ENCODE measurements at regions not wholly inside any gene's neighbourhood (a gene's known extent, or its start where the extent isn't known, plus 50 kb on each side); places are given as distances from the start of the nearest gene placed in this dataset.
"Not testable (repeated sequence)": the region's sequence is repeated elsewhere in the genome, so short reads cannot be mapped to it uniquely, and the experiment has no call there.

GRCh38 chr5:138702166-138703077, 50.8 kb upstream of the CTNNA1 start:
- peak; percentile 12 to 32 for DNase-seq

GRCh38 chr5:138701678-138702077, 51.5 kb upstream of the CTNNA1 start:
- DNase-seq = no peak

GRCh38 chr5:138700581-138701362, 52.5 kb upstream of the CTNNA1 start:
- peak in 1 of 2 experiments; percentile 7 for DNase-seq

DNA sequence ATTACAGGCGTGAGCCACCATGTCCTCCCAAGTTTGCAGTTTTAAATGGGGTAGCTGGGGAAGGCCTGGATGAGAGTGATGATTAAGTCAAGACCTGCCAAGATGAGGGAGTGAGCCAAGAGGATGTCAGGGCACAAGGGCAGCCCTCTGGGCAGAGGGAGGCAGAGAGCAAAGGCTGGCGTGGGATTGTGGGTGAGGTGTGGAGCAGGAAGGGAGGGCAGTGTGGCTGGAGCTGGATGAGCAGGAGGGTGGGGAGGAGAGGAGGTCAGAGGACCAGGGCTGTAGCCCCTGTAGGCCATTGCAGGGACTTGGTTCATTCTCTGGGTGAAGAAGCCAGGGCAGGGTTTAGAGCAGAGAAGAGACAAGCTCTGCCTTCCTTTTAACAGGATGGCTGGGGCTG, 53.7 kb upstream of the CTNNA1 start:
- DNase-seq = no peak

GRCh38 chr5:138698713-138699112, 54.5 kb upstream of the CTNNA1 start:
- no peak for DNase-seq

- DNase-seq = no peak
Measured at GRCh38 chr5:138697720-138698360, 55.4 kb upstream of the CTNNA1 start.

GRCh38 chr5:138696501-138696900, 56.7 kb upstream of the CTNNA1 start:
- no peak for DNase-seq

DNA sequence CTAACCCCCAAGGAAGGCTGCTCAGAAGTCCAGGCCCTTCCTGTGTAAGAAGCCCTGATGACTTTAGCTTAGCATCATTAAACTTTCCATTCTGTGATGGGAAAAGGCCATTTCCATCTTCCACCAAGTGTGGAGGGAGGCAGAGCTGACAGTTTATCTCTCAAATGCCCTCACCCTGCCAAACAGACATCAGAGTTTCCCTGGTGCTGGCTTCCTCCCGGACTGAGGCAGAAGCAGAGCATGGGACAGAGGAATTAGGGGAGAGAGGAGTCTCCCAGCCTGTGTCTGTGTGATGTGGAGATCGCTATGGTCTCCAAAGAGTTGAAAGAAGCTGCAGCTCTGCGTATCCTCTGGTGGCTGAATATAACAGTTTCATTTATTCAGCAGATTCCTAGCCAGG, 57.4 kb upstream of the CTNNA1 start:
- no peak for DNase-seq

- DNase-seq = peak in 1 of 2 experiments; percentile 12
Measured at GRCh38 chr5:138694146-138694545, 59.1 kb upstream of the CTNNA1 start.

- DNase-seq = no peak
Measured at GRCh38 chr5:138692370-138692769, 60.9 kb upstream of the CTNNA1 start.

GRCh38 chr5:138686668-138687067, 66.6 kb upstream of the CTNNA1 start:
- DNase-seq = no peak

- no peak for DNase-seq
Measured at GRCh38 chr5:138685193-138685745, 68.0 kb upstream of the CTNNA1 start.

DNA sequence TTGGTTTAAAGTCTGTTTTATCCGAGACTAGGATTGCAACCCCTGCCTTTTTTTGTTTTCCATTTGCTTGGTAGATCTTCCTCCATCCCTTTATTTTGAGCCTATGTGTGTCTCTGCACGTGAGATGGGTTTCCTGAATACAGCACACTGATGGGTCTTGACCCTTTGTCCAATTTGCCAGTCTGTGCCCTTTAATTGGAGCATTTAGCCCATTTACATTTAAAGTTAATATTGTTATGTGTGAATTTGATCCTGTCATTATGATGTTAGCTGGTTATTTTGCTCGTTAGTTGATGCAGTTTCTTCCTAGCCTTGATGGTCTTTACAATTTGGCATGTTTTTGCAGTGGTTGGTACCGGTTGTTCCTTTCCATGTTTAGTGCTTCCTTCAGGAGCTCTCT, 70.8 kb upstream of the CTNNA1 start:
- not testable (repeated sequence) for DNase-seq

GRCh38 chr5:138678826-138679225, 74.4 kb upstream of the CTNNA1 start:
- not testable (repeated sequence) for DNase-seq

DNA sequence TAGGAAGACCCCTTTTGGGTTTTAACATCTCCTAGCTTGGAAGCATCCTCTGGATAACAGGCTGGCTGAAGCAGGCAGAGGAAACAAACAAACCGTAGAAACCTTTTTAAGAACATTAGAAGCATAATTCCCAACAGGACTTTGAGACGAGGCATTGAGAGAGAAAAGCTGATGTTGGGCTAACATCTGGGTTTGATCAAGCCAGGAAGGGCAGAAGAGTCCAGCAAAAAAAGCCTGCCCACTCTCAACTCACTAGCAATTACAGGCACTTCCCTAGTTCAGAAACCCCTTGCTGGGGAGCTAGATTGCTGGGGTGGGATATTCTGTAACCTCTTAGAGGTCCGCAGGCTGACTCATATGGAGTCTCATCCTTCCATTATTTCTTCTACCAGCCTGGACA, 75.4 kb upstream of the CTNNA1 start:
- no peak for DNase-seq

DNA sequence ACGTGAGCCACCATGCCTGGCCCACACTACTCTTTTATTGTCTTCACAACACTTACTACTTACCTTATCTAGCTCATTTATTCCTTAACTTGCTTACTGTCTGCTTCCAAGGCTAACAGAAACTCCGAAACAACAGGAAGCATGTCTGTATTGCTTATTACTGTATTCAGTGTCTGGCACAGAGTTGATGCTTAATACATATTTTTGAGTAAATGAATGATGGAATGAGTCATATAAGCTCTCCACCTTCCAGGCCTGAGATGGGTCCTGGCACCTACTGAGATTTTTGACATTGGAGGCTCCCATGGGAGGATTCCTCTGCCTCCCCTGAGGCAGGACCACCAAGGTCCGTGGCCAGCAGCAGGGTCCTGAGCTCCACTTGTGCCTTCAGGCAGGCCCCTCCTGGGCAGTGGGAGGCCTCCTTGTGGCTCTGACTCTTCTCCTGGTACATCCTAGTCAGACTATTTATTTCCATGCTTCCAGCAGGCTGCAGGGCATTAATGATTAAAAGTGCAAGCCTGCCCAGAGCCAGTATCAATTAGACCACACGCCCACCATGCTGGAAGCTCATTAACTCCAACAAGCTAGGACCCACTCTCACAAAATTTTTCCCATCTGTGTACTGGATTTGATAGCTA, 76.5 kb upstream of the CTNNA1 start:
- no peak for DNase-seq

DNA sequence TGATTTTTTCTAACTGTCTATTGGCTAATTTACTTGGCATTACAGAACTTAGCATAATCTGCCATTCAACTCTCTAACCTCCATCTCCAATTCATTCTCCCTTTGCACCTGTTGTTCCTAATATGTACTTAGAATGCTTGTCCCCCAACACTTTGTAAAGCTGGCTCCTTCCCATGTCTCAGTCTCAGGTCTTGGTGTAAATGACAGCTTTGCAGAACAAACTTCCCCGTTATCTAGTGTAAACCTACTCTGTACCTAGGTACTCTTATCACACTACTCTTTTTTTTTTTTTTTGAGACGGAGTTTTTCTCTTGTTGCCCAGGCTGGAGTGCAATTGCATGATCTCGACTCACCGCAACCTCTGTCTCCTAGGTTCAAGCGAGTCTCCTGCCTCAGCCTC, 77.2 kb upstream of the CTNNA1 start:
- DNase-seq = no peak

DNA sequence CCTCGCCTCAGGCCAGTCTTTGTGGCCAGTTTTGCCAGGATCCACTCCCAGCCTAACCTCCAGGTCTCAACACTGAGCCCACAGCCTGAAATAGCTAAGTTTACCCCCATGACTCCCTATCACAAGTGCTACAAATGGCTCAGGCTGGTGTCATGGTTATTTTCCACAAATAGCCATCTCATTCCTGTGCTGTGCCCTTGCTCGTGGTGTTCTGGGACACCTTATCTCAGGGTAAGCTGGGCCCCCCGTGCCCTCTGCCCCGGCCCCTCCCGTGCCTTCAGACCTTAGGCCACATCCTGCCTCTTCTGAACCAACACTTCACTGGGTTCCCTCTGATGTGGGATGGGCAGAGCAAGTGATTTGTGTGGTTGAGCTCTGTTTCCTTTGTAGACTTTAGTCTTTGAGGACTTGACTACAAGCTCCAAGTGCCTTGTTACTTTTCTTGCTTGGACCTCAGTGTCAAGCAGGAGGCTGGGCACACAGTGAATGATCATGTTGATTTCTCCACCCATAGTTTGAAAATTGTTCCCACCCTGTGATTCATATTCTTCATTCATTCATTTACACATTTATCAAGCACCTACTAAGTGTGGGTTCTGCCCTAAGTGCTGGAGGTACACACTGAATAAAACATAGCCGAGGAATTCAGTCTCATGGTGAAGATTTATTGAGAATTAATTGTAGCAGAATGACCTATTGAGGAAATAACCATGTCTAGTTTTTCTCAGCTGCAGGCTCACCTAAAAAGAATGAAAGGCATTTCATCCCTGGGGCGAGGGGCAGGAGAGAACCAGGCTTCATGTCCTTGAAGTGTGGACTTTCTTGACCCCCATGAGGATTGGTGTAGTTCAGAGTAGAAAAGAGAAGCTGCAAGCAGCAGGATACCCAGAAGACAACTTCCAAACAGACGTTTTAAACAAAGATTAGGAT, 84.5 kb upstream of the CTNNA1 start:
- DNase-seq = no peak

DNA sequence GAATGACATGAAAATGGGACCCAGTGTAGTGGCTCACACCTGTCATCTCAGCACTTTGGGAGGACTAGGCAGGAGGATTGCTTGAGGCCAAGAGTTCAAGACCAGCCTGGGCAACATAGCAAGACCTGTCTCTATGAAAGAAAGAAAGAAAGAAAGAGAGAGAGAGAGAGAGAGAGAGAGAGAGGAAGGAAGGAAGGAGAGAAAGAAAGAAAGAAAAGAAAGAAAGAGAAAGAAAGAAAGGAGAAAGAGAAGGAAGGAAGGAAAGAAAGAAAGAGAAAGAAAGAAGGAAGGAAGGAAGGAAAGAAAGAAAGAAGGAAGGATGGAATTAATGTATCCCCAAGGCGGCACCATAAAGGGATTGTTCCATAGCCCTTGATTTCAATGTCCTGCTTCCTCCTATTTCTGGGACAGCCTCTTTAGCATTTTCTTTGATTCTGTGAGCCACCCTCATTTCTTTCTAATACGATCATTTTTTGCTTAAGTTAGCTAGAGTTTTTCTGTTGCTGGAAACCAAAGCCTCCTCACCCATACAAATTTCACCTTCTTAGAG, 85.4 kb upstream of the CTNNA1 start:
- not testable (repeated sequence) for DNase-seq

DNA sequence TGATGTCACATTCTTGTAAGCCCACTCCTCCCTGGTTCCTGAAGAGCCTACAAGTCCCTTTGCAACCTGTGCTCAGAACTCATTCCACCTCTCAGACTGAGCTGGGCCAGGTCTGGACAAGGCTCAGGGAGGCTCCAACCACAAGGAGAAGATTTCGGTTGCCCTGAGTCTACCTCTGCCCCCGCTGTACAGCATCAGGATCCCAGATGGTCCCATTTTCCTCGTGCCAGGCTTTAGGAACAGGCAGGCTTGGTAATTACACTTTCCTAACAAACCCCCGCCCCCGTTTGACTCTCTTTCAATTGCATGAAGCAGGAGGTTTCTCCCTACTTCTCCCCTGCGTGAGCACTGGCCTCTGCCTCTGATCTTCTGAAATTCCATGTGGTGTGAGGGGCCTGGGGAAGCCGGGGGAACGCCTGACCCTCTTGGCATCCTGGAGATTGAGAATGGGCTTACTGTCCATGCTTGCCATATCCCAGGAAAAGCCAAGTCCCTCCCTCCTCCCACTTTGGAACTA, 86.9 kb upstream of the CTNNA1 start:
- DNase-seq = no peak

DNA sequence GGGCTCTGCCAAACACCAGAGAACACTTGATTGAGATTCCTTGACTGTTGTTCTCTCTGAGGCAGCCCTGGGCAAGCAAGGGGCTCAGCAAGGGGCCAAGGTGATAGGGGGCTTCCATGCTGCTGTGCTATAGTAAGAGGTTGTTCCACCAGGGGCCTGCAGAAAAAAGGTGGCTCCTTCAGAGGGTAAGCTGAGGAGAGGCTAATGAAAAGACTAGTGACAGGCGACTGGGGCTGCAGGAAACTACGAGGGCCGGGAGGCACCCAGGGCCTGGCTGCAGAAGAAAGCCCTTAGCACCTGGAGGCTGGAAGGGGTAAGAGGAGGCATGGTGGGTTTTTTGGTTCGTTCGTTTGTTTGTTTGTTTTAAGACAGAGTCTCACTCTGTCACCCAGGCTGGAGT, 88.0 kb upstream of the CTNNA1 start:
- no peak for DNase-seq

Measured in NCI-H526 (cell line).